ENCODE measurements at regions not wholly inside any gene's neighbourhood (a gene's known extent, or its start where the extent isn't known, plus 50 kb on each side); places are given as distances from the start of the nearest gene placed in this dataset.

- Histone ChIP-seq H3K9me3 (replicated peaks) (no peaks in the 10 kb centered on the region), H3K27me3 (ENCODE audit: low read depth) (peaks cover 32% of the 10 kb centered on the region), H3K4me3 (no peak overlapping the region), H3K36me3 (no peaks in the 10 kb centered on the region), H3K4me1 (no peaks in the 10 kb centered on the region), H3K27ac (replicated peaks) (no peak overlapping the region)
- DNase-seq = no peak
- intact Hi-C loops (cut with micrococcal nuclease) = no loop called here
- TF ChIP-seq CTCF (IDR thresholded peaks at IDR 0.05; ENCODE audit: borderline replicate concordance) = no peak
Observed at GRCh38 chr9:92188969-92189781, 74.0 kb upstream of the SPTLC1 start.

- TF ChIP-seq CTCF (IDR thresholded peaks at IDR 0.05; ENCODE audit: borderline replicate concordance) = no peak
- intact Hi-C loops (cut with micrococcal nuclease) = no loop called here
- no peak for DNase-seq
- Histone ChIP-seq H3K36me3 (no peaks in the 10 kb centered on the region), H3K4me3 (no peak overlapping the region), H3K4me1 (no peaks in the 10 kb centered on the region), H3K9me3 (replicated peaks) (no peaks in the 10 kb centered on the region), H3K27me3 (ENCODE audit: low read depth) (peaks cover 25% of the 10 kb centered on the region), H3K27ac (replicated peaks) (no peak overlapping the region)
Observed at GRCh38 chr9:92187989-92188714, 72.9 kb upstream of the SPTLC1 start.

- no peaks in the 10 kb centered on the region for H3K9me3 ChIP-seq (replicated peaks)
- peaks cover 25% of the 10 kb centered on the region for H3K27me3 ChIP-seq (ENCODE audit: low read depth)
- H3K27ac ChIP-seq (replicated peaks) = no peak overlapping the region
Observed at GRCh38 chr9:92187390-92187789, 72.2 kb upstream of the SPTLC1 start.

GRCh38 chr9:92186631-92187030 lies 71.4 kb upstream of the SPTLC1 start:
- DNase-seq = no peak
- no peak for TF ChIP-seq CTCF (IDR thresholded peaks at IDR 0.05; ENCODE audit: borderline replicate concordance)
- H3K36me3 ChIP-seq = no peaks in the 10 kb centered on the region
- intact Hi-C loops (cut with micrococcal nuclease) = no loop called here
- no peak overlapping the region for H3K27ac ChIP-seq (replicated peaks)
- H3K9me3 ChIP-seq (replicated peaks) = peaks cover 6% of the 10 kb centered on the region
- H3K4me3 ChIP-seq = no peak overlapping the region
- H3K27me3 ChIP-seq (ENCODE audit: low read depth) = peaks cover 25% of the 10 kb centered on the region
- H3K4me1 ChIP-seq = no peaks in the 10 kb centered on the region

More at GRCh38 chr9:92187390-92187789, 72.2 kb upstream of the SPTLC1 start:
- no peak overlapping the region for H3K4me3 ChIP-seq
- intact Hi-C loops (cut with micrococcal nuclease) = no loop called here
- no peak for TF ChIP-seq CTCF (IDR thresholded peaks at IDR 0.05; ENCODE audit: borderline replicate concordance)
- no peak for DNase-seq
- no peaks in the 10 kb centered on the region for H3K36me3 ChIP-seq
- no peaks in the 10 kb centered on the region for H3K4me1 ChIP-seq

- H3K4me1 ChIP-seq = no peaks in the 10 kb centered on the region
Observed at GRCh38 chr9:92185681-92186080, 70.5 kb upstream of the SPTLC1 start.

More at GRCh38 chr9:92185681-92186080, 70.5 kb upstream of the SPTLC1 start:
- no peak overlapping the region for H3K4me3 ChIP-seq
- H3K36me3 ChIP-seq = no peaks in the 10 kb centered on the region
- H3K27me3 ChIP-seq (ENCODE audit: low read depth) = peaks cover 25% of the 10 kb centered on the region
- intact Hi-C loops (cut with micrococcal nuclease) = no loop called here
- H3K9me3 ChIP-seq (replicated peaks) = peaks cover 10% of the 10 kb centered on the region
- TF ChIP-seq CTCF (IDR thresholded peaks at IDR 0.05; ENCODE audit: borderline replicate concordance) = no peak
- no peak for DNase-seq
- H3K27ac ChIP-seq (replicated peaks) = no peak overlapping the region

All from left ventricle myocardium inferior (tissue), 1 donor.